ENCODE measurements at regions not wholly inside any gene's neighbourhood (a gene's known extent, or its start where the extent isn't known, plus 50 kb on each side); places are given as distances from the start of the nearest gene placed in this dataset.

GRCh38 chr2:7899241-7899640 is 782.6 kb upstream of the ID2 start:
- TF ChIP-seq CTCF (IDR thresholded peaks at IDR 0.05) (no peak), POLR2A (IDR thresholded peaks at IDR 0.05) (no peak)
